GM21381 (cell line): ENCODE measurements at regions not wholly inside any gene's neighbourhood (a gene's known extent, or its start where the extent isn't known, plus 50 kb on each side); places are given as distances from the start of the nearest gene placed in this dataset.
"Not testable (repeated sequence)": the region's sequence is repeated elsewhere in the genome, so short reads cannot be mapped to it uniquely, and the experiment has no call there.

ENCODE experiments used
- ATAC-seq: cut with Tn5 transposase; IDR thresholded peaks from one replicate; pipeline ENCODE4 v1.9.1; 2021; ENCODE audit warnings: mild to moderate bottlenecking, moderate library complexity; ENCODE audit not compliant: unreplicated experiment

GRCh38 chr15:26083896-26084295 is 220.8 kb upstream of the ATP10A start:
- no peak for ATAC-seq

- no peak for ATAC-seq
Observed at GRCh38 chr15:26083457-26083856, 220.3 kb upstream of the ATP10A start.

- peak; percentile 95 for ATAC-seq
Observed at GRCh38 chr15:26082221-26083109, 219.3 kb upstream of the ATP10A start.

- no peak for ATAC-seq
Observed at GRCh38 chr15:26081758-26082220, 218.7 kb upstream of the ATP10A start.

DNA sequence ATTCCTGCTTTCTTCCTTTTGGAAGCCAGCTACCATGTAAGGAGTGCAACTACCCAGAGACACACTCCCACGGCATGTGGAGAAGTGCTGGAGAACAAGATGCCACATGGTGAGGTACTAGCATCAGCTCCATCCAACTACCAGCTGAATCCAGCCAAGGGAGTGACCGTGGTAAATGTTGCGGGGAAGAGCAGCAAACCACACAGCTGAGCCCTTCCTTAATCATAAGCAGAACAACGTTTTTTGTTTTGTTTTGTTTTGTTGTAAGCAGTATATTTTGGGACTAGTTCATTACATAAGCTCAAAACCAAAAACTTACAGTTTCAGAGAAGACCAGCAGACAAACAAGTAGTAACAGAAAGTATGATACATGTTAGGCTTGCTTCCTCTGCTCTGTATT is 212.6 kb upstream of the ATP10A start:
- no peak for ATAC-seq

DNA sequence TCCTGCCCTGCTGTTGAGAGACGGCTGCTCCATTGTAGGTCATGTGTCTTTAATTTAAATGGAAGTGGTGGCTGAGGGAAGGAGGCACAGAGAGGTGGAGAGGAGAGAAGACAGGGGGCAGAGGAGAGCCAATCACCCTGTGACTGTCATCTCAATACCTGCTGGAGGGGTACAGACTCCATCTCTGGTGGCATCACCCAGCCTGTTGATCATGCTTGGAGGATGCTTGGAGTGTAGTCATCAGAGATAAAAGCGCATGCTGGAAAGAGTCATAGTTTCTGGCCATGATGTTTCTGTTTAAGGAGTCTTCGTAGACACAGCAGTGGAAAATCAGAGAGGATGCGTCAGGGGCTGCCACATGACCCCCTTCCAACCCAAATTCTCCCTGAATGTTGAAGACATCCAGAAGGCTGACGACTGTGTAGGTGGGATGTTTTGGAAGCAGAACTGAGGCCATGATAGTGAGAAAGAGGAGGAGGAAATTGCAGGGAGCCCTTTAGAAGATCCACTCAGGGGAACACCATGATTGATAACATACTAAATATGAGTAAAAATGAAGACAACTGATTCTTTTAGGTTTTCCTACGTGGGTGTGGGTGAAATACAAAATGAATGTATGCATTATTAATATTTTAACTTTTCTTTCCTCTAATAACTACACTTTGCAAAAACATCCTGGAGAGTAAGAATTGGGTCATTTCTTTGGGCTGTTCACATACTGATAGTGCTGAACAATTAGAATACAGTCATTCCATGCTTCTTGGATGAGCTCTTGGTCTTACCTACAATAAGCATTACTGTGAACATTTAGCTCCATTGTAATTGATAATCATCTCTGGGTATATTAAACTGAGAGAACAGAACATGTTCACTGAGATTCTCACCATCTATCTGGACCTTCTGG is 210.6 kb upstream of the ATP10A start:
- no peak for ATAC-seq

GRCh38 chr15:26070095-26070532 is 207.0 kb upstream of the ATP10A start:
- ATAC-seq: no peak

DNA sequence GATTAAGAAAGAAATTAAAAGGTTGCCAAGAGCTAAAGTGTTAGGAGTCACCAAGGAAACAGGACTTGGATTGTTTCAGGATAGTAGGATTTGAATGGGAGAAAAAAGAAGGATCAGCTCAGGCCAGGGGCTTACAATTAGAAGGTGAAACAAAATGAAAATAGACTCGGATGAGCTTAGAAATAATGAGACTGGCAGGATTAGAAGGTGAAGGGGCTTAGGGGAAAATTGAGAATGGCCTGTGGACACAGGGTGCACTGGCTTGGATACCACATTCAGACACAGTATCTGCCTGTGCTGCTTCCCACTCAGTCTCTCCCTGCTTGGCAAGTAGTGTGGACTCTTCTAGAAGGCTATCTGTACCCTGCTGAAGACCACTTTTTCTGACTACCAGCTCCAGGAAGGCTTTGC is 206.1 kb upstream of the ATP10A start:
- no peak for ATAC-seq

GRCh38 chr15:26066896-26067295 is 203.8 kb upstream of the ATP10A start:
- no peak for ATAC-seq

GRCh38 chr15:26065723-26066122 is 202.6 kb upstream of the ATP10A start:
- ATAC-seq: no peak

DNA sequence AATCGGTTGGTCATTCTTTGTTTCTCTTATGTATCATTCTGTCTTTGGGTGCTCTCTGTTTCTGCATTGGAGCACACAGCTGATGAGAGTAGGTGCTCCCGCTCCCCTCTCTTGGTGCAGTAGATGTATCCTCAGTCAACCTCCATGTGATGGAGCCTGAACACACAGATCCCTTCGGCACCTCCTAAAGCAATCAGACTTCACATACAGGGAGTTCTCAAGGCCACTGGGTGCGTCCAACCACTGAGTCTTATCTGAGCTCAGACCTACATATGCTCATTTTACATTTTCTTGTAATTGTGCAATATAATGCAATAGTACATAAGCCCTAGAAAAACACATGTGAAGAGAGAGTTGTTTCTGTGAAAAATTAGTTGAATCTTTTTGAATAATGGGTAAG is 198.1 kb upstream of the ATP10A start:
- ATAC-seq: no peak

- not testable (repeated sequence) for ATAC-seq
Observed at GRCh38 chr15:26056766-26057165, 193.6 kb upstream of the ATP10A start.

GRCh38 chr15:26051761-26052675 is 188.9 kb upstream of the ATP10A start:
- no peak for ATAC-seq

DNA sequence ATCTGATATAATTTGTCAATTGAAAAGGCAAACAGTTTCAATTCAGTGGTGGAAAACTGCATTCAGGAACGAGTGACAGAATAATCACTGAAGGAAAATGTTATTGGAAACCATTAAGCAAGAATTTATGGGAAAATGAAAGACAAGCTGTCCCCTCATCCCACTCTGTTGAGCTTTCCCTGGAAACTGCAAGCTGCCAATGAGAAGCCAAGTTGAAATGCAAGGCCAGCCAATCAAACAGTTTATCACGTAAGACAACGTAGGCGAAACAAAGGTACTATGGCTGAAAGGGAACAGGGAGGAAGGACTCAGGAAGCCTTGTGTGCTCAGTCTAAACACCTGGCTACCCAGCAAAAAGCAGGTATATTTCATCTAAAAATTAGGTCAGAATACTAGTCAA is 187.9 kb upstream of the ATP10A start:
- ATAC-seq: no peak

- no peak for ATAC-seq
Observed at GRCh38 chr15:26049900-26050657, 187.0 kb upstream of the ATP10A start.

- no peak for ATAC-seq
Observed at GRCh38 chr15:26048669-26049068, 185.5 kb upstream of the ATP10A start.

DNA sequence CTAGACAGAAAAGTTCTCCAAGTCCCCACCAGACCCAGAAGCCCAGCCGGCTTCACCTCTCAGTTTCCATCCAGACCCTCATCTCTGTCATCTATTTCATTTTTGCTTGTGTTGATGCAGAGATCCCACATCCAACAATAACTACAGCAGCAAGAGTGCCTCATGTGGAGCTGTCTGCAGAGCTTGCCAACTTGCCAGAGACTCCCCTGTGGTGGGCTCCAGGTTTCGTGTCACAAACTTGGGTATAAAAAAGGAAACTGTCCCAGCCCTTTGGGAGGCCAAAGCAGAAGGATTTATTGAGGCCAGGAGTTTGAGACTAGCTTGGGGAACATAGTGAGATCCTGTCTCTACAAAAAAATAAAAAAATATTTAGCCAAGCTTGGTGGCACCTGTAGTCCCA is 182.4 kb upstream of the ATP10A start:
- no peak for ATAC-seq

GRCh38 chr15:26043018-26043417 is 179.9 kb upstream of the ATP10A start:
- ATAC-seq: no peak

DNA sequence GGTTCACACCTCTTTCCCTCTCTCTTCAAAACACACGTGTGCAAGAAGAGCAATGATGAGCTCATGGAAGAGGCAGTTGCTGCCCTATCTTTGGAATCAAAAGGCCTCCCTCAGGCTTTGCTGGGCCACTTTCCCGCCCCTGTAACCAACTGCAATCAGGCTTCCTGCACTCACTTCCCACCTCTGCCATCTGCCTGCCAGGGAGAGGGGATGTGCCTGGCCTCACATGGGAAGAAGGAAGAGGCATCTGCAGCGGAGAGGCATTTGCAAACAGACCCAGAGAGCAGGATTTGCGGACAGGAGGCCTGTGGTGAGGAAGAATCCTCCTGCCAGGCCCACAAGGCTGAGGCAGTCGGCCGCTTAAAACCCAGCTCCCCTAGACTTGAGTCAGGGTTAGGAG is 175.6 kb upstream of the ATP10A start:
- no peak for ATAC-seq

DNA sequence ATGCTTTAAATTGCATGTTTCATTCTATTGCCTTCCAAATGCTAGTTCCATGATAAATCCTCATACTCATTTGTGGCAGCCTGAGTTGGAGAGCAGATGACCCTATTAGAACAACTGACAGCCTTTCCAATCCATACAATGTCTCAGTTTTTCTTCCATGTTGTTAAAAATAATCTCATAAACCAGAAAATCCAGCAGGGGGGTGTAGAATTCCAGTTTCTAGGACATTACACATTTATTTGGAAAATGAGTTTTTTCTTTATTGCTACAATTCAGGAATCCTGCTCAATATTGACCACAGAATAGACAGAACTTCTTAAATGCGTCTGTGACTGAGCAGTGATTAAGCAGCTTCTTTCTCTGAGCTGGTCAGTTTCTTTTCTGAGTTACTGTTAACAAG is 174.2 kb upstream of the ATP10A start:
- no peak for ATAC-seq
